Endothelial cell of umbilical vein (primary cell): ENCODE measurements at regions not wholly inside any gene's neighbourhood (a gene's known extent, or its start where the extent isn't known, plus 50 kb on each side); places are given as distances from the start of the nearest gene placed in this dataset.

Experiments used
- BruUV-seq: library from RNA; stranded (reverse); fragments of 400-500 nt; replicated peaks from 2 replicates; lab custom pipeline; 2021; lab: Mats Ljungman, UMichigan
- CTCF ChIA-PET: fragments of 300-600, 350-600 bp; sonication (Branson Sonifier 250); formaldehyde crosslinking; loops from one replicate; lab custom pipeline; 2021; ENCODE audit warnings: antibody characterized with exemption, inconsistent platforms; lab: Charles Lee
- POLR2A ChIA-PET: fragments of 300-600, 350-600 bp; sonication (Branson Sonifier 250); formaldehyde crosslinking; loops from one replicate; lab custom pipeline; 2021; ENCODE audit warnings: antibody characterized with exemption, inconsistent platforms; lab: Charles Lee
- DNase-seq: peaks from one replicate; pipeline ENCODE4 v3.0.0-alpha.2; 2011; ENCODE audit warnings: low read depth, low spot score
- FAIRE-seq: peaks from 2 replicates; lab custom pipeline; 2011; peaks lifted over from hg19 to GRCh38; lab: Jason Lieb, UNC
- H2AFZ ChIP-seq: 2 replicates; pipeline ENCODE4 v1.6.0; 2012; ENCODE audit warnings: low read depth, low read length, control low read depth, inconsistent platforms
- H3K27ac ChIP-seq: 2 replicates; pipeline ENCODE4 v1.5.1; 2011; ENCODE audit warnings: low read depth, mild to moderate bottlenecking, control low read depth, low read length, moderate library complexity; ENCODE audit not compliant: insufficient read depth
- H3K27me3 ChIP-seq, 2 experiments: 2 replicates each; pipeline versions ENCODE4 v1.6.0 to v1.6.1; 2011; ENCODE audit warnings: low read length in 2 of 2, mixed read lengths in 1 of 2; ENCODE audit not compliant: control insufficient read depth in 2 of 2, insufficient read depth in 2 of 2
- H3K36me3 ChIP-seq, 2 experiments: 2 replicates in 1 of 2; 3 replicates in 1 of 2; pipeline ENCODE4 v1.5.1; 2011; ENCODE audit warnings: low read length in 2 of 2, mild to moderate bottlenecking in 1 of 2, moderate library complexity in 1 of 2; ENCODE audit not compliant: control insufficient read depth in 2 of 2, insufficient read depth in 2 of 2; ENCODE audit errors: extremely low read depth in 1 of 2
- H3K4me1 ChIP-seq: 3 replicates; pipeline ENCODE4 v1.5.1; 2011; ENCODE audit warnings: mild to moderate bottlenecking, low read length; ENCODE audit not compliant: control insufficient read depth, insufficient read depth; ENCODE audit errors: extremely low read depth
- H3K4me2 ChIP-seq: 2 replicates; pipeline ENCODE4 v1.6.1; 2011; ENCODE audit warnings: low read length, control low read depth, mixed read lengths; ENCODE audit not compliant: insufficient read depth
- H3K4me3 ChIP-seq, 3 experiments: fragments of 200-600 bp in 1 of 3; sonication (generic), shearing (Covaris generic) in 1 of 3; replicated peaks in 1 of 3; 2 replicates each; pipeline ENCODE4 v1.5.1; 2011 to 2016; ENCODE audit warnings: control low read depth in 3 of 3, low read length in 3 of 3, mild to moderate bottlenecking in 2 of 3, inconsistent platforms in 1 of 3, low read depth in 1 of 3, moderate library complexity in 1 of 3; ENCODE audit not compliant: insufficient read depth in 1 of 3
- H3K79me2 ChIP-seq: 2 replicates; pipeline ENCODE4 v1.6.0; 2012; ENCODE audit warnings: low read length, inconsistent platforms; ENCODE audit not compliant: control insufficient read depth, insufficient read depth
- H3K9ac ChIP-seq: replicated peaks from 2 replicates; pipeline ENCODE3; 2011; ENCODE audit warnings: low read length, control low read depth; ENCODE audit not compliant: insufficient read depth; ENCODE audit errors: extremely low read depth
- H3K9me1 ChIP-seq: replicated peaks from 3 replicates; pipeline ENCODE4 v1.6.0; 2011; ENCODE audit warnings: mild to moderate bottlenecking, low read length; ENCODE audit not compliant: control insufficient read depth, insufficient read depth; ENCODE audit errors: extremely low read depth
- H3K9me3 ChIP-seq: replicated peaks from 2 replicates; pipeline ENCODE4 v1.5.1; 2012; ENCODE audit warnings: low read length, inconsistent platforms; ENCODE audit not compliant: control insufficient read depth, insufficient read depth
- H4K20me1 ChIP-seq: replicated peaks from 2 replicates; pipeline ENCODE3; 2011; ENCODE audit warnings: mild to moderate bottlenecking, low read length; ENCODE audit not compliant: control insufficient read depth, insufficient read depth; ENCODE audit errors: extremely low read depth
- EZH2 ChIP-seq: IDR thresholded peaks from 2 replicates; pipeline ENCODE4 v1.6.1; 2012; ENCODE audit warnings: borderline replicate concordance, low read depth, mild to moderate bottlenecking, moderate library complexity, low read length, inconsistent platforms; ENCODE audit not compliant: severe bottlenecking
- FOS ChIP-seq: IDR thresholded peaks from 2 replicates; pipeline ENCODE4 v1.6.1; 2011; ENCODE audit warnings: mild to moderate bottlenecking, low read length, moderate library complexity, borderline replicate concordance; ENCODE audit not compliant: insufficient read depth
- GATA2 ChIP-seq: IDR thresholded peaks from 2 replicates; pipeline ENCODE4 v1.7.0; 2011; ENCODE audit warnings: low read depth, mild to moderate bottlenecking, moderate library complexity, mixed read lengths, low read length; ENCODE audit not compliant: insufficient read length, insufficient read depth
- JUN ChIP-seq: IDR thresholded peaks from 2 replicates; pipeline ENCODE4 v1.6.1; 2011; ENCODE audit warnings: borderline replicate concordance, low read depth; ENCODE audit not compliant: insufficient read length, insufficient read depth
- MAX ChIP-seq: IDR thresholded peaks from 2 replicates; pipeline ENCODE4 v1.6.1; 2011; ENCODE audit not compliant: insufficient read depth, insufficient read length
- MYC ChIP-seq: IDR thresholded peaks from one replicate; pipeline ENCODE4 v1.6.1; 2011; ENCODE audit warnings: mild to moderate bottlenecking, low read depth, low read length
- POLR2A ChIP-seq: IDR thresholded peaks from 2 replicates; pipeline ENCODE4 v1.6.1; 2012; ENCODE audit warnings: low read depth, mild to moderate bottlenecking, control low read depth, low read length
- POLR2AphosphoS5 ChIP-seq: IDR thresholded peaks from 2 replicates; pipeline ENCODE4 v1.6.1; 2012; ENCODE audit warnings: low read depth, mild to moderate bottlenecking, control low read depth, low read length, moderate library complexity; ENCODE audit not compliant: insufficient read depth
- dilution Hi-C: fragments of 300-500 bp; cut with MboI; formaldehyde crosslinking; loops from one replicate; pipeline ENCODE4 v1.15.0; 2019; ENCODE audit warnings: low sequenced_read_pairs; ENCODE audit not compliant: extremely low pct_ligation_motif_present
- intact Hi-C: fragments of 100-400 bp; cut with micrococcal nuclease; formaldehyde crosslinking; loops from one replicate; pipeline ENCODE4 v1.10.0; 2022
- TF ChIP-seq, protein P1 (sequence below), 2 donors: IDR thresholded peaks; 1 replicate in 1 of 2; 2 replicates in 1 of 2; pipeline ENCODE4 v1.5.1; 2011; ENCODE audit warnings: low read length in 2 of 2, mild to moderate bottlenecking in 2 of 2, moderate library complexity in 2 of 2, control low read depth in 1 of 2, inconsistent platforms in 1 of 2, low read depth in 1 of 2; ENCODE audit not compliant: insufficient read depth in 1 of 2; ENCODE audit errors: extremely low read depth in 1 of 2

- Histone ChIP-seq H3K27ac (no peak overlapping the region), H3K4me1 (no peaks in the 10 kb centered on the region), H3K36me3 (no peaks in the 10 kb centered on the region), H2AFZ (no peak overlapping the region), H3K79me2 (no peaks in the 10 kb centered on the region), H3K4me3 (no peak overlapping the region), H3K9me3 (no peaks in the 10 kb centered on the region), H3K4me2 (no peak overlapping the region), H3K27me3 (no peaks in the 10 kb centered on the region), H4K20me1 (no peaks in the 10 kb centered on the region), H3K9ac (no peak overlapping the region), H3K9me1 (no peaks in the 10 kb centered on the region)
- TF ChIP-seq MYC (no peak), MAX (no peak), GATA2 (no peak), FOS (no peak), POLR2AphosphoS5 (no peak), JUN (no peak), POLR2A (no peak), EZH2 (no peak)
- TF ChIP-seq, protein P1, sequence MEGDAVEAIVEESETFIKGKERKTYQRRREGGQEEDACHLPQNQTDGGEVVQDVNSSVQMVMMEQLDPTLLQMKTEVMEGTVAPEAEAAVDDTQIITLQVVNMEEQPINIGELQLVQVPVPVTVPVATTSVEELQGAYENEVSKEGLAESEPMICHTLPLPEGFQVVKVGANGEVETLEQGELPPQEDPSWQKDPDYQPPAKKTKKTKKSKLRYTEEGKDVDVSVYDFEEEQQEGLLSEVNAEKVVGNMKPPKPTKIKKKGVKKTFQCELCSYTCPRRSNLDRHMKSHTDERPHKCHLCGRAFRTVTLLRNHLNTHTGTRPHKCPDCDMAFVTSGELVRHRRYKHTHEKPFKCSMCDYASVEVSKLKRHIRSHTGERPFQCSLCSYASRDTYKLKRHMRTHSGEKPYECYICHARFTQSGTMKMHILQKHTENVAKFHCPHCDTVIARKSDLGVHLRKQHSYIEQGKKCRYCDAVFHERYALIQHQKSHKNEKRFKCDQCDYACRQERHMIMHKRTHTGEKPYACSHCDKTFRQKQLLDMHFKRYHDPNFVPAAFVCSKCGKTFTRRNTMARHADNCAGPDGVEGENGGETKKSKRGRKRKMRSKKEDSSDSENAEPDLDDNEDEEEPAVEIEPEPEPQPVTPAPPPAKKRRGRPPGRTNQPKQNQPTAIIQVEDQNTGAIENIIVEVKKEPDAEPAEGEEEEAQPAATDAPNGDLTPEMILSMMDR (IDR thresholded peaks at IDR 0.05; ENCODE audit: extremely low read depth in 1 of 2, insufficient read depth in 1 of 2, low read depth in 1 of 2, low read length in 2 of 2), result no peak
- BruUV-seq, result no TSS peak
- DNase-seq, result no peak
- FAIRE-seq, result no peak
- POLR2A ChIA-PET, result no interaction called here
- CTCF ChIA-PET, result no interaction called here
- dilution Hi-C loops (no loop called here), intact Hi-C loops (no loop called here)
These were observed 143.3 kb upstream of the KLHL4 start for GRCh38 chrX:87374324-87374723.
